GM18498 (cell line): ENCODE measurements at regions not wholly inside any gene's neighbourhood (a gene's known extent, or its start where the extent isn't known, plus 50 kb on each side); places are given as distances from the start of the nearest gene placed in this dataset.

Experiments
- ATAC-seq: cut with Tn5 transposase; IDR thresholded peaks from one replicate; pipeline ENCODE4 v1.9.1; 2021; ENCODE audit warnings: mild to moderate bottlenecking, moderate library complexity; ENCODE audit not compliant: unreplicated experiment

DNA sequence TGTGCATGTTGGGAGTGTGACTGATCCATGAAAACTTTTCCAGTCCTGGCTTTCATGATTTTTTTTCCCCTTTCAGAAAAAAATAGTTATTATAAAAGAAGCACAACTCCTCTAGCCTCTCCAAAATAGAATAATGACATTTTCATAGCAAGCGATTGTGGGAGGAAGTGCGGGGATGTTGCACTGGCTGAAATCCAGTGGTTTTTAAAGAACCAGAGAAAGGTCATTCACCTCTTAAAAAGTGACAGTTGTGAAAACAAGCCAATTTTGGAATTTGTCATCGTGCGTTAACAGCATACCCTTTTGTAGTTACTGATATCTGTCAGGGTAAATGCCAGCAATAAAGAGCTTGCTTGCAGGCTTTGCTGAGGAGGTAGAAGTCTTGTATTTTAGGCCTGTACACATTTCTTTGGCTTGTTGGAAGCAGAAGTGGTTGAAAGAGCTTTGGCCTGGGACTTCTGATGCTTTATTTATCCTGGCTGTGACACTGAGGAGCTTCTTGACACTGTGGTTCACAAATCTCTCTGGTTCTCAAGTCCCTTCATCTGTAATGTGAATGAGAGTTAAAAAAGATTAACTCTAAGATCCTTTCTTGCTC, 545.9 kb downstream of the REEP3 start:
- ATAC-seq = no peak

DNA sequence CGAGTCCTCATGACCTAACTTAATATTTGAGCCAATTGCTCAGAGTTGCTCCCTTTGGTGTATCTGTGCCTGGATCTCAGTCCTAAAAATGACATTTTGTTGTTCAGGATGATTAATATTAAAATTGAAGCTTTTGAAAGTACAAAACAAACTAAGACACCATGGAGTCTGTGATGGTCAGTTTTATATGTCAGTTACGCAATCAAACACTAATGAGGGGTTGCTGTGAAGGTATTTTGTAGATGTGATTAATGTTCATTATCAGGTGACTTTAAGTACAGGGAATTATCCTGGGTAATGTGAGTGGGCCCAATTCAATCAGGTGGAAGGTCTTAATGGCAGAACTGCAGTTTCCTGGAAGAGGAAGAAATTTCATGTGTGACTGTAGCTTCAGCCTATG, 546.7 kb downstream of the REEP3 start:
- no peak for ATAC-seq

DNA sequence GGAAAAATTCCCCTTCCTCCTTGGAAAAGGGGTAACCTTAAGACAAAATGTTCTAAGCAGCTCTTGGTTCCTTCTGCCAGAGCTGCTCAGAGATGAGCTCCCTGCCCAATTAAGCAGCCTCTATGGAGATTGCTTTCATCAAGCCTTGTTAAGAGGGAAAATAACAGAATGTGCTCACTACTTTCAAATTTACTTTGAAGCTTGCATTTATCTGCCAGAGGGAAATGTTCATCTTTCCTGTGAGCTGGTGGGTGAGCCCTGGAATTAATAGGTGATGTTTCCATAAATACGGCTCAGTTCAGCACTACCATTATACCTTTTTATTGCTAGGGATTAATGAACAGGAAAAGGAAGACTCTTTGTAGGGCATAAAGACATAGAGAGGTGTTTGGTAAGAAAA, 549.0 kb downstream of the REEP3 start:
- ATAC-seq = no peak

GRCh38 chr10:64071218-64071617, 550.0 kb downstream of the REEP3 start:
- ATAC-seq = no peak

GRCh38 chr10:64075604-64076003, 554.4 kb downstream of the REEP3 start:
- ATAC-seq = no peak

- ATAC-seq = no peak
Observed at GRCh38 chr10:64076322-64076940, 555.2 kb downstream of the REEP3 start.

DNA sequence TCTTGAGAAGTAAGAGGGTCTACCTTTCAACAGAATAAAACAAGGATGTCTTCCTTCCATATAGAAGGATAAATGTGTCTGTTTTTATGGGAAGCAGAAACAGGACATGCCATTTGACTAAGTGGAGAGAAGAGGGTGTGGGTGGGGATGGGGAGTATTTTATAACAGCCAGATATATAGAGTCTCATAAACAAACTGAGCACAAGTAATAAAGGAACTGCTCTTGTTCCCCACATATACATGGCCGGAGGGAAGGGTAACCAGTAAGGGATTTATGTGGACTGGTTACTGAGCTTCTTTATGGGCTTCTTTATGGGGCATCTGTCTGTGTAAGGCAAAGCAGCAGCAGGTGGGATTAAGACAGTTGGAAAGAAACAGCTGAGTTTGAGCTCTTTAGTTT, 558.1 kb downstream of the REEP3 start:
- no peak for ATAC-seq

GRCh38 chr10:64080071-64080470, 558.9 kb downstream of the REEP3 start:
- ATAC-seq = no peak

- no peak for ATAC-seq
Observed at GRCh38 chr10:64081947-64082482, 560.8 kb downstream of the REEP3 start.

DNA sequence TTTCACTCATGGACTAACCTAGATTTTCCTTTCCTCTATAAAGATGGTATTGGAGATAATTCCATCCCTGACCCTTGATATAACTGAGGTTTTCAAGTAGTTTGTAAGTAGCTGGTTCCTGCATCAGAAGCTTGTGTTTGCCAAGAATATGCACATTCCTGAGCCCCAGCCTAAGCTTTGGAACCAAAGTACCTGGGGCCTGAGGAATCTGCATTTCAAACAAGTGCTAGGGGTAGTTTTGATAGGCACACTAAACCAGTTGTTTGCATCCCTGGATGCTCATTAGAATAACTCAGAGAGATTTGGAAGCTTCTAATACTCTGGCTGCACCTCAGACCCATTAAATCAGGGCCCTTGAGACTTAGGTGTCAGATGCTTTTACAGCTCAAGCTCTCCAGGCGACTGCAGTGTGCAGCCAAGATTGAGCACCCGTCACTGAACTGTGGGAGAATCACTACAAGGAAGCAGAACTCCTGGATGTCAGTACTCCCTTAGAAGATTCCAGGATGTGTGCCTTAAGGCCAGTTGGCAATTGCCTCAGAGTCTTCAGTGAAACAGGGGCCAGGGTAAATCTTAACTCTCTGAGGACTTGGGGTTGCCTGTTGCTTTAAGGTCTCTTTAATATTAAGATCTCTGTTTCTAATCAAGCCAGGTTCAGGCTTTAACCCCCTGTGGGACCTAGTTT, 565.0 kb downstream of the REEP3 start:
- ATAC-seq = no peak

DNA sequence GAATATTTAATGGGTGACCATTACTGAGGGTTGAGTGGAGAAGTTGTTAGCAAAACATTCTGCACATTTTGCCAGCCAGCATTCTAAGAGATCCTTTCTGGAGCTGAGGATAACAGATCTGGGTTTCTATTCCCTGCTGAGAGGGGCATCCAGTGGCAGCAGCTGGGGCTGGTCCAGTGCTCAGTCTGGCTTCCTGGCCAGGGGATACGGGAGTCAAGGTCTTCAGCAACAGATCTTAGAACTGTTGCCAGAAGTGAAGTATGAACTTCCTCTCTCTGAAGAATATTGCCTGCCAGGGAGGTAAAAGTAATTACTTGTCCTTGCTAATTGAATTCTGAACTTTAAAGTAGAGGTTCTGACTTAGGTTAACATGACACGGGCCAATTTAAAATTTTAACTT, 568.4 kb downstream of the REEP3 start:
- ATAC-seq = no peak

GRCh38 chr10:64090865-64091264, 569.7 kb downstream of the REEP3 start:
- ATAC-seq = no peak

GRCh38 chr10:64091897-64092296, 570.7 kb downstream of the REEP3 start:
- ATAC-seq = no peak

- ATAC-seq = no peak
Observed at GRCh38 chr10:64093304-64093703, 572.1 kb downstream of the REEP3 start.

- ATAC-seq = no peak
Observed at GRCh38 chr10:64093946-64094535, 572.8 kb downstream of the REEP3 start.

- ATAC-seq = no peak
Observed at GRCh38 chr10:64096941-64097340, 575.7 kb downstream of the REEP3 start.

DNA sequence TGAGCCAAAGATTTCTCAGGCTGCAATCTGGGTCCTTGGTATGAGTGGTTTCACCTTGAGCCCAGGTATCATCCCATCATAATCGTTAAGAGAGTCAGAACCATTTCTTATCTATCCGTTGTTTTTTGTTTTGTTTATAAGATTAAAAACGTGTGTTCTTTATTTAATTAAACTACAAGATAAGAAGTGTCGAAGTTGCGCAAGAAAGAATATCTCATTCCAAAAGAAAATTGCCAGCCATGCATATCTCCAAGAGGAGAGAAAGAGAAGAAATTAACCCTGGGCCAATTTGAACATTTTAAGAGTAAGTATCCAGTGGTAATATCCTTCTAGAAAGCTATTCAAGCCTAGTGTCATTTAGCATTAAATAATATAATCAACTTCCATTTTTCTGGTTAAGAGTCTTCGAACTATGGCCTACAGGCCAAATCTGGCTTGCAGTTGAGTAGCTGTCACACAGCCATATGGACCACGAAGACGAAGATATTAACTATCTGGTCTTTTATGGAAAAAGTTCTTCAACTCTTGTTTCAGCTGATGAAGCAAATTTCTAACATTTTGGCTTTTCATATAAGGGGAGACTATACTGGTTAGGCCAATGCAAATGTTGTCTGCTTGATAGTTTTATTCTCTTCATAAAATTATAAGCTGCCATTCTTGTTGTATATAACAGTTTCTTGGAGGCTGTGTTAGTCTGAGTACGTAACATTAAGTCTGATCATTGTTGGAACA, 576.4 kb downstream of the REEP3 start:
- no peak for ATAC-seq

DNA sequence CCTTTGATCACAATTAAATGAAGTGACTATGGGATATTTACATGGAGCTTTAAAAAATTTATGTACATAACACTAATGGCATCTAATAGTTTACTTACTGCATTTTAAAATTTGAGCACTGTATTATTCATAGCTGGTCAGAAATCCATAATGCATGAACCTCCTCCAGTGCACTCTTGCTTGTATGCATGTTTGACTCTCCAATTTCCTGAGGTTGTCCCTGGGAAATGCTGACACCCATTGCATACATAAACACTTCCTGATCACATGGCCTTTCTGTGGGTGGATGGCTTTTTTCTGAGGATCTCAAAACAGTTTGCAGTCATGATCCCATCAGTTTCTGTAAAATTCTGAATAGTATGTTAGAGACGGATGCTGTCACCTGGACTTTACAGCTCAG, 577.8 kb downstream of the REEP3 start:
- ATAC-seq = no peak

GRCh38 chr10:64101606-64102263, 580.5 kb downstream of the REEP3 start:
- no peak for ATAC-seq

GRCh38 chr10:64102264-64102633, 581.0 kb downstream of the REEP3 start:
- no peak for ATAC-seq

- no peak for ATAC-seq
Observed at GRCh38 chr10:64102916-64103315, 581.7 kb downstream of the REEP3 start.
